Ishikawa (cell line): ENCODE measurements at regions not wholly inside any gene's neighbourhood (a gene's known extent, or its start where the extent isn't known, plus 50 kb on each side); places are given as distances from the start of the nearest gene placed in this dataset.

Experiments used
- CEBPB ChIP-seq: IDR thresholded peaks from 2 replicates; pipeline ENCODE4 v1.6.1; 2012
- CREB1 ChIP-seq: IDR thresholded peaks from 2 replicates; pipeline ENCODE4 v1.6.1; 2012; ENCODE audit warnings: low read depth
- EGR1 ChIP-seq: IDR thresholded peaks from 2 replicates; pipeline ENCODE4 v1.6.1; 2012
- EP300 ChIP-seq: IDR thresholded peaks from 2 replicates; pipeline ENCODE4 v1.6.1; 2012; ENCODE audit warnings: borderline replicate concordance
- FOXM1 ChIP-seq: IDR thresholded peaks from 2 replicates; pipeline ENCODE4 v1.6.1; 2012; ENCODE audit warnings: low read depth, borderline replicate concordance
- NFIC ChIP-seq: IDR thresholded peaks from 2 replicates; pipeline ENCODE4 v1.6.1; 2012
- RAD21 ChIP-seq: IDR thresholded peaks from 2 replicates; pipeline ENCODE4 v1.6.1; 2012; ENCODE audit warnings: low read depth
- TAF1 ChIP-seq: IDR thresholded peaks from 2 replicates; pipeline ENCODE4 v1.6.1; 2012; ENCODE audit warnings: low read depth, mild to moderate bottlenecking
- TCF12 ChIP-seq: IDR thresholded peaks from 2 replicates; pipeline ENCODE4 v1.6.1; 2012; ENCODE audit warnings: low read depth
- TEAD4 ChIP-seq: IDR thresholded peaks from 2 replicates; pipeline ENCODE4 v1.6.1; 2012
- YY1 ChIP-seq: IDR thresholded peaks from 2 replicates; pipeline ENCODE4 v1.6.1; 2012; ENCODE audit warnings: low read depth
- ZBTB7A ChIP-seq: IDR thresholded peaks from 2 replicates; pipeline ENCODE4 v1.6.1; 2012; ENCODE audit warnings: low read depth
- TF ChIP-seq, protein P1 (sequence below): IDR thresholded peaks from 2 replicates; pipeline ENCODE4 v1.6.1; 2012
- TF ChIP-seq, protein P2 (sequence below): IDR thresholded peaks from 2 replicates; pipeline ENCODE4 v1.6.1; 2012; ENCODE audit warnings: low read depth, mild to moderate bottlenecking
- TF ChIP-seq, protein P3 (sequence below): IDR thresholded peaks from 2 replicates; pipeline ENCODE4 v1.6.1; 2012

DNA sequence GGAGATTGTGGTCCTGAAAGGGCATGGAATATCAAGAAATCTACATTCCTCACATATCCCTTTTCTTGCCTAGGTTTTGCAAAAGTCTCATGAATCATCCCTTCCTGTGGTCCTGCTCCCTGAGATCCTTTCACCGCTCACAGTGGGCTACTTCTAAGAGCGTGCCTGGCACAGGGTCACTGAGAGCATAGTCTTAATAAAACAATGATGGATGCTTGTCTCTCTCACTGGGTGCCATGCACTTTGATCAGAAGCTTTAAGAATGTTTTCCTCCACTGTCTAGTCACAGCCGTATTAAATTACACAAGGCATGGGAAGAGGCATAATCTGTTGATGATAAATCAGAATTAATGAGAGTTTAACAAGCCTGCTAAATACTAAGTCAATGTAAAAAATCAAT, 269.7 kb upstream of the ATP10A start:
- TF ChIP-seq ZBTB7A: no peak
- no peak for TF ChIP-seq CEBPB
- TF ChIP-seq EP300: no peak
- no peak for TF ChIP-seq RAD21
- TF ChIP-seq TAF1: no peak
- TF ChIP-seq, protein P1, sequence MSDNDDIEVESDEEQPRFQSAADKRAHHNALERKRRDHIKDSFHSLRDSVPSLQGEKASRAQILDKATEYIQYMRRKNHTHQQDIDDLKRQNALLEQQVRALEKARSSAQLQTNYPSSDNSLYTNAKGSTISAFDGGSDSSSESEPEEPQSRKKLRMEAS: no peak
- TF ChIP-seq, protein P2, sequence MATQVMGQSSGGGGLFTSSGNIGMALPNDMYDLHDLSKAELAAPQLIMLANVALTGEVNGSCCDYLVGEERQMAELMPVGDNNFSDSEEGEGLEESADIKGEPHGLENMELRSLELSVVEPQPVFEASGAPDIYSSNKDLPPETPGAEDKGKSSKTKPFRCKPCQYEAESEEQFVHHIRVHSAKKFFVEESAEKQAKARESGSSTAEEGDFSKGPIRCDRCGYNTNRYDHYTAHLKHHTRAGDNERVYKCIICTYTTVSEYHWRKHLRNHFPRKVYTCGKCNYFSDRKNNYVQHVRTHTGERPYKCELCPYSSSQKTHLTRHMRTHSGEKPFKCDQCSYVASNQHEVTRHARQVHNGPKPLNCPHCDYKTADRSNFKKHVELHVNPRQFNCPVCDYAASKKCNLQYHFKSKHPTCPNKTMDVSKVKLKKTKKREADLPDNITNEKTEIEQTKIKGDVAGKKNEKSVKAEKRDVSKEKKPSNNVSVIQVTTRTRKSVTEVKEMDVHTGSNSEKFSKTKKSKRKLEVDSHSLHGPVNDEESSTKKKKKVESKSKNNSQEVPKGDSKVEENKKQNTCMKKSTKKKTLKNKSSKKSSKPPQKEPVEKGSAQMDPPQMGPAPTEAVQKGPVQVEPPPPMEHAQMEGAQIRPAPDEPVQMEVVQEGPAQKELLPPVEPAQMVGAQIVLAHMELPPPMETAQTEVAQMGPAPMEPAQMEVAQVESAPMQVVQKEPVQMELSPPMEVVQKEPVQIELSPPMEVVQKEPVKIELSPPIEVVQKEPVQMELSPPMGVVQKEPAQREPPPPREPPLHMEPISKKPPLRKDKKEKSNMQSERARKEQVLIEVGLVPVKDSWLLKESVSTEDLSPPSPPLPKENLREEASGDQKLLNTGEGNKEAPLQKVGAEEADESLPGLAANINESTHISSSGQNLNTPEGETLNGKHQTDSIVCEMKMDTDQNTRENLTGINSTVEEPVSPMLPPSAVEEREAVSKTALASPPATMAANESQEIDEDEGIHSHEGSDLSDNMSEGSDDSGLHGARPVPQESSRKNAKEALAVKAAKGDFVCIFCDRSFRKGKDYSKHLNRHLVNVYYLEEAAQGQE: no peak
- TF ChIP-seq TEAD4: no peak
- no peak for TF ChIP-seq EGR1
- no peak for TF ChIP-seq FOXM1
- no peak for TF ChIP-seq TCF12
- no peak for TF ChIP-seq YY1
- TF ChIP-seq, protein P3, sequence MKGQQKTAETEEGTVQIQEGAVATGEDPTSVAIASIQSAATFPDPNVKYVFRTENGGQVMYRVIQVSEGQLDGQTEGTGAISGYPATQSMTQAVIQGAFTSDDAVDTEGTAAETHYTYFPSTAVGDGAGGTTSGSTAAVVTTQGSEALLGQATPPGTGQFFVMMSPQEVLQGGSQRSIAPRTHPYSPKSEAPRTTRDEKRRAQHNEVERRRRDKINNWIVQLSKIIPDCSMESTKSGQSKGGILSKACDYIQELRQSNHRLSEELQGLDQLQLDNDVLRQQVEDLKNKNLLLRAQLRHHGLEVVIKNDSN: no peak
- no peak for TF ChIP-seq CREB1
- no peak for TF ChIP-seq NFIC

DNA sequence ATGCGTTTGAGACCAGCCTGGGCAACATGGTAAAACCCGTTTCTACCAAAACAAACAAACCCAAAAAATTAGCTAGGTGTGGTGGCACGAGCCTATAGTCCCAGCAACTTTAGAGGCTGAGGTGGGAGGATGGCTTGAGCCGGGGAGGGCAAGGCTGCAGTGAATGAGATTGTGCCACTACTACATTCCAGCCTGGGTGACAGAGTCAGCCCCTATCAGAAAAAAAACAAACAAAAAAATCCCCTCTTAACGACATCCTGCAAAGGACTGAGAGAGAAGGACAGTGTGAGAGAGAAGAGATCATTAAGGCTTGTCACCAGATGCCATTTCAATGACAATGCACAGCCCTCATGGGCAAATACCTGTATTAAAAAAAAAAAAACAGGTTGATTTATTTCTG, 266.7 kb upstream of the ATP10A start:
- TF ChIP-seq TAF1 (no peak), YY1 (no peak), FOXM1 (no peak), EP300 (no peak), TEAD4 (no peak), TCF12 (no peak), ZBTB7A (no peak), CREB1 (no peak), NFIC (no peak), EGR1 (no peak), RAD21 (no peak), CEBPB (no peak)
- TF ChIP-seq, protein P1: no peak
- TF ChIP-seq, protein P3: no peak
- TF ChIP-seq, protein P2: no peak

DNA sequence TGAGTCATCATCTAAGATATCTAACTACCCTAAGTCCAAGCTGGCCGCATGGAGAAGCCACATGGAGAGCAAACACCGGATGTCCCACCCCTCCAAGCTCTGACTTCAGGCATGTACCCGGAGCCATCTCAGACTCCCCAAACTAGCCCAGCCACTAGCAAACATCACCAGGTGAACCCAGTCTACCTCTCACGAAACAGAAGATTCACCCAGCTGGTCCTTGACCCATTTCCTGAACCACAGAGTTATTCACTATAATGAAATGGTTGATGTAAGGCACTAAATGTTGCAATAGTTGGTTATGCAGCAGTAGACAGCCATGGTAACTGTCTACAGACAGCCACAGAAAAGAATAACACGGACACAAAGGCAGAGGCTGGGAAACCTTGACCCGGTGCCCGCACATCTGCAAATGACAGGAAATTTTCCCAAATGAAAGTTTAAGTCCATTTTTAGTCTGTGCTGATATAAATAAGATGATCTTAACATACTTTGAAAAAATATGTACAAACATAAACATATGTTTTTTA, 265.5 kb upstream of the ATP10A start:
- TF ChIP-seq, protein P2: no peak
- TF ChIP-seq YY1 (no peak), RAD21 (no peak), FOXM1 (no peak), NFIC (no peak), CREB1 (no peak), EGR1 (no peak), TCF12 (no peak), EP300 (no peak), TEAD4 (no peak)

DNA sequence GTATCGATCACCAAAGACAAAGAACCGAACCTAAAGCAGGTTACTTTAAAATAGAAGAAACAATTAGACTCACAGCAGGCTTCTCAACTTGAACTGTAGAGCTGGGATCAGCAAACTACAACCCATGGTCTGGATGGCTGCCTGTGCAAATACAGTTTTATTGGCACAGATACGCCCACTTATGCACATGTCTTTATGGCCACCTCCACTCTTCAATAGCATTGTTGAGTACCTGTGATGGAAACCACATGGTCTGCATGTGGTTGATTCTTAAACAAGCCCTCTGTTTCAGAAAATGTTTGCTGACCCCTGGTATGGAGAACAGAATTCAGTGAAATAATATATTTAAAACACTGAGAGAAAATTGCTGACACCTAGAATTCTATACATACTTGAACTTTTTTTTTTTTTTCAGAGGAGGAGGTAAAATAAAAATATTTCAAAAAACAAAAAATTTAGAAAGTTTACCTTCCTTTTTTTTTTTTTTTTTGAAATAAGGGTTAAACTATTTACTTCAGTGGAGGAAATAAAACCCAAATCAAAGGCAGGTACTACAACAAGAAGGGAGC, 263.8 kb upstream of the ATP10A start:
- TF ChIP-seq RAD21 (no peak), NFIC (no peak), ZBTB7A (no peak), EP300 (no peak), TAF1 (no peak), TCF12 (no peak), YY1 (no peak), CEBPB (no peak), EGR1 (no peak), CREB1 (no peak), FOXM1 (no peak), TEAD4 (no peak)
- TF ChIP-seq, protein P1: no peak
- TF ChIP-seq, protein P3: no peak
